ENCODE measurements at regions not wholly inside any gene's neighbourhood (a gene's known extent, or its start where the extent isn't known, plus 50 kb on each side); places are given as distances from the start of the nearest gene placed in this dataset.
"Not testable (repeated sequence)": the region's sequence is repeated elsewhere in the genome, so short reads cannot be mapped to it uniquely, and the experiment has no call there.

GRCh38 chr12:42725809-42726208 is 136.3 kb upstream of the PRICKLE1 start:
- Histone ChIP-seq H3K27me3 (replicated peaks; ENCODE audit: insufficient read depth) (no peaks in the 10 kb centered on the region), H3K4me1 (replicated peaks) (no peaks in the 10 kb centered on the region), H3K27ac (no peak overlapping the region), H3K4me3 (no peak overlapping the region), H3K36me3 (no peaks in the 10 kb centered on the region), H3K9me3 (no peaks in the 10 kb centered on the region)
- intact Hi-C loops (cut with DNase I), result no loop called here
- TF ChIP-seq POLR2A (IDR thresholded peaks at IDR 0.05) (no peak), POLR2AphosphoS5 (IDR thresholded peaks at IDR 0.05) (no peak), CTCF (IDR thresholded peaks at IDR 0.05) (no peak)
- DNase-seq (ENCODE audit: low spot score), result no peak
- 85% methylated on average over 3 of the region's 3 CpGs for WGBS

- Histone ChIP-seq H3K4me3 (no peak overlapping the region), H3K9me3 (no peaks in the 10 kb centered on the region), H3K27me3 (replicated peaks; ENCODE audit: insufficient read depth) (no peaks in the 10 kb centered on the region), H3K27ac (no peak overlapping the region), H3K36me3 (no peaks in the 10 kb centered on the region), H3K4me1 (replicated peaks) (no peaks in the 10 kb centered on the region)
- TF ChIP-seq CTCF (IDR thresholded peaks at IDR 0.05) (no peak), POLR2AphosphoS5 (IDR thresholded peaks at IDR 0.05) (no peak), POLR2A (IDR thresholded peaks at IDR 0.05) (no peak)
- WGBS, result 50% methylated on average over 5 of the region's 5 CpGs
- DNase-seq (ENCODE audit: low spot score), result no peak
- intact Hi-C loops (cut with DNase I), result no loop called here
These were observed 126.9 kb upstream of the PRICKLE1 start for GRCh38 chr12:42716491-42716891.

GRCh38 chr12:42713566-42713965 is 124.0 kb upstream of the PRICKLE1 start:
- H3K9me3 ChIP-seq; H3K4me1 ChIP-seq (replicated peaks); H3K36me3 ChIP-seq; H3K27ac ChIP-seq; DNase-seq (ENCODE audit: low spot score); H3K27me3 ChIP-seq (replicated peaks; ENCODE audit: insufficient read depth); H3K4me3 ChIP-seq; intact Hi-C loops (cut with DNase I): not testable (repeated sequence)
- WGBS, result 92% methylated on average over 3 of the region's 3 CpGs

- H3K27ac ChIP-seq; H3K27me3 ChIP-seq (replicated peaks; ENCODE audit: insufficient read depth); intact Hi-C loops (cut with DNase I); H3K4me1 ChIP-seq (replicated peaks); H3K9me3 ChIP-seq; DNase-seq (ENCODE audit: low spot score); H3K36me3 ChIP-seq; H3K4me3 ChIP-seq: not testable (repeated sequence)
- 77% methylated on average over 6 of the region's 6 CpGs for WGBS
These were observed 118.8 kb upstream of the PRICKLE1 start for GRCh38 chr12:42708374-42708773.

GRCh38 chr12:42707312-42708226 is 118.0 kb upstream of the PRICKLE1 start:
- H3K27ac ChIP-seq, result no peak overlapping the region

More at GRCh38 chr12:42707312-42708226, 118.0 kb upstream of the PRICKLE1 start:
- TF ChIP-seq POLR2A (IDR thresholded peaks at IDR 0.05) (no peak), POLR2AphosphoS5 (IDR thresholded peaks at IDR 0.05) (no peak), CTCF (IDR thresholded peaks at IDR 0.05) (no peak)
- H3K4me1 ChIP-seq (replicated peaks), result no peaks in the 10 kb centered on the region
- H3K27me3 ChIP-seq (replicated peaks; ENCODE audit: insufficient read depth), result no peaks in the 10 kb centered on the region
- H3K36me3 ChIP-seq, result no peaks in the 10 kb centered on the region
- WGBS, result 91% methylated on average over 11 of the region's 11 CpGs
- intact Hi-C loops (cut with DNase I), result no loop called here
- no peak for DNase-seq (ENCODE audit: low spot score)
- no peak overlapping the region for H3K4me3 ChIP-seq
- no peaks in the 10 kb centered on the region for H3K9me3 ChIP-seq

Data from prostate gland (tissue), 2 donors.